Epithelial cell of proximal tubule (primary cell): ENCODE measurements at regions not wholly inside any gene's neighbourhood (a gene's known extent, or its start where the extent isn't known, plus 50 kb on each side); places are given as distances from the start of the nearest gene placed in this dataset.
"Not testable (repeated sequence)": the region's sequence is repeated elsewhere in the genome, so short reads cannot be mapped to it uniquely, and the experiment has no call there.

Experiments
- DNase-seq: peaks from one replicate; pipeline ENCODE4 v3.0.0-alpha.2; 2011; ENCODE audit warnings: low read depth
- H3K4me3 ChIP-seq: 2 replicates; pipeline ENCODE4 v1.5.1; 2011; ENCODE audit warnings: low read depth, mild to moderate bottlenecking, low read length
- TF ChIP-seq, protein P1 (sequence below): conservative IDR thresholded peaks from 2 replicates; pipeline ENCODE4 v1.5.1; 2012; ENCODE audit warnings: low read depth, mild to moderate bottlenecking, low read length

DNA sequence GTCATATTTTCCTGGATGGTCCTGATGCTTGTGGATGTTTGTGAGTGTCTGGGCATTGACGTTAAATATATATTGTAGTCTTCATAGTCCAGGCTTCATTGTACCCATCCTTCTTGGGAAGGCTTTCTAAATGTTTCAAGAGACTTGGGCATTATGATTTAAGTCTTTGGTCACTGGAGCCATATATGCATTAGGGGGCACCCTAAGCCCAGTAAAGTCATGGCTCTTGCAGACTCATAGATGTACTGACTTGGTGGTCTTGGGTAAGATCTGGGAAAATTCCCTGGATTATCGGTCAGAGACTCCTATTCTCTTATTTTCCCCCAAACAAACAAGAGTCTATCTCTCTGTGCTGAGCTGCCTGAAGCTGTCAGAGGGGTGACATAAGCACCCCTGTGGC, 271.1 kb downstream of the TRIM36 start:
- DNase-seq: no peak
- TF ChIP-seq, protein P1, sequence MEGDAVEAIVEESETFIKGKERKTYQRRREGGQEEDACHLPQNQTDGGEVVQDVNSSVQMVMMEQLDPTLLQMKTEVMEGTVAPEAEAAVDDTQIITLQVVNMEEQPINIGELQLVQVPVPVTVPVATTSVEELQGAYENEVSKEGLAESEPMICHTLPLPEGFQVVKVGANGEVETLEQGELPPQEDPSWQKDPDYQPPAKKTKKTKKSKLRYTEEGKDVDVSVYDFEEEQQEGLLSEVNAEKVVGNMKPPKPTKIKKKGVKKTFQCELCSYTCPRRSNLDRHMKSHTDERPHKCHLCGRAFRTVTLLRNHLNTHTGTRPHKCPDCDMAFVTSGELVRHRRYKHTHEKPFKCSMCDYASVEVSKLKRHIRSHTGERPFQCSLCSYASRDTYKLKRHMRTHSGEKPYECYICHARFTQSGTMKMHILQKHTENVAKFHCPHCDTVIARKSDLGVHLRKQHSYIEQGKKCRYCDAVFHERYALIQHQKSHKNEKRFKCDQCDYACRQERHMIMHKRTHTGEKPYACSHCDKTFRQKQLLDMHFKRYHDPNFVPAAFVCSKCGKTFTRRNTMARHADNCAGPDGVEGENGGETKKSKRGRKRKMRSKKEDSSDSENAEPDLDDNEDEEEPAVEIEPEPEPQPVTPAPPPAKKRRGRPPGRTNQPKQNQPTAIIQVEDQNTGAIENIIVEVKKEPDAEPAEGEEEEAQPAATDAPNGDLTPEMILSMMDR: no peak
- no peak overlapping the region for H3K4me3 ChIP-seq

GRCh38 chr5:114883675-114884074, 286.0 kb downstream of the TRIM36 start:
- H3K4me3 ChIP-seq: no peak overlapping the region
- DNase-seq: no peak
- TF ChIP-seq, protein P1: no peak

- DNase-seq: no peak
- TF ChIP-seq, protein P1: no peak
- H3K4me3 ChIP-seq: no peak overlapping the region
These were observed 310.3 kb downstream of the TRIM36 start for GRCh38 chr5:114859438-114859735.

DNA sequence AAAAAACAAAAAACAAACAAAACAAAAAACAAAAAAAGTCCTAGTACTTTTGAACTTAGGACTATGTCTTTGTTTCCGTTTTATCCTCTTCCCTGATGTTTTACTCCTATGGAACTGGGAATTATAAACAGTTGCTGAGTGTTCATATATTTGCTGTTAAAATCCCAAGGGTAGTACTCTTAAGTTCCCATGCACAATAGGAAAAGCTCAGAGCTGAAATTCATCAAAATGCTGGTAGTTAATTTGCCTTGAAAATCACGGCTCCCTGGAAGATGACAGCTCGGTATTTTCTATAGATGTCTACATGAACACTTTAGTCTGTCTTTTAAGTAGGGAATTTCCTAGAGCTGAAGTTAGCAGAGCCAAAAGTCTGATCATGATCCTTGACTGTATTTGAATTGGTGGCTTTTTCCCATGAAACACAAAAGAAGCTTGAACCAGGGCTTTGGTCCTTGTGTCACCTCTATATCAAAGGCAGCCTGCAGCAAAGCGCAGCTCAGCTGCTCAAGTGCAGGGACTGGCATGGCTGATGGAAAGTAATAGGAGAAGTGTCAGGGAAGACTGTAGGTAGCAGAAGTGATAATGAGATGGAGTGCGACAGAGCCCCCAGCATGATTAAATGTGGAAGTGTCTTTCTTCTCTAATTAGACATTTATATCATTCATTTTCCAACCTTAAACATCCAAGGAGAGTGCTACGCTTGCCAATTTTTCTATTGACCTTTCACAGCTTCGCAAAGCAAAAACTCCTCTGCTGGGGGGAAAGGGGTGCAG, 310.9 kb downstream of the TRIM36 start:
- TF ChIP-seq, protein P1: no peak
- no peak overlapping the region for H3K4me3 ChIP-seq
- no peak for DNase-seq

DNA sequence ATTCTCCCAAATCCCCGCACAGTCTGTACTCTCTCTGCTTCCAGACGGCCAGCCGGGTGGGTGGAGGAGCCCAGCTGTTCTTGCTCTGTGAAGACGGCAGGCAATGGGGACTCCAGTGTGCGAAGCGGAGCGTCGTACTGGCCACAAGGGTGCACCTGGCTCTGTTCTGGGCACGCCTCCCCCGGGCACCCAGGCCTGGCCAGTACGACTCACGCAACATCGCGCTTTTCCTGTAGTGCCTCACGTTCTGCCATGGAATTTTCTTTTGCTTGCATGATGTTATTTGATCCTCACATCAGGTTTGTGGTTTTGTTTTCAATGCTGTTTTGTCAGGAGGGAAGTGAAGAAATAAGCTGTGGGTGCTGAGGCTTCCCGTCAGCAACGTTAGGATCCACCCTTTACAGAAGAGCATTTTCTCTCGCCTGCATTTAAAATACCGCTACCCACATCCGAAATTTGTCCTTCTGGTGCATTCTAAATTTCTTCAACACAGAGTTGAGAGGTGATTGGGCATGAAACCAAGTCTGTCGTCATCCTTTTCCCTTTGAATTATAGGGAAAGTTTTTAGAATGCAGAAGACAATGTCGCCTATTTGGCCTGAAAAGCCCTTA, 311.7 kb downstream of the TRIM36 start:
- H3K4me3 ChIP-seq: no peak overlapping the region
- TF ChIP-seq, protein P1: no peak
- no peak for DNase-seq

DNA sequence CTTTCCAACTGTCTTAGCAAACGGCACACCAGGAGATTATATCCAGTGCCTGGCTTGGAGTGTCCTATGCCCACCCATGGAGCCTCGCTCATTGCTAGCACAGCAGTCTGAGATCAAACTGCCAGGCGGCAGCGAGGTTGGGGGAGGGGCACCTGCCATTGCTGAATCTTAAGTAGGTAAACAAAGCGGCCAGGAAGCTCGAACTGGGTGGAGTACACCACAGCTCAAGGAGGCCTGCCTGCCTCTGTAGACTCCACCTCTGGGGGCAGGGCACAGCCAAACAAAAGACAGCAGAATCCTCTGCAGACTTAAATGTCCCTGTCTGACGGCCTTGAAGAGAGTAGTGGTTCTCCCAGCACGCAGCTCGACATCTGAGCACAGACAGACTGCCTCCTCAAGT, 325.0 kb downstream of the TRIM36 start:
- not testable (repeated sequence) for H3K4me3 ChIP-seq, DNase-seq

- TF ChIP-seq, protein P1: no peak
- H3K4me3 ChIP-seq: no peak overlapping the region
- DNase-seq: no peak
These were observed 330.3 kb downstream of the TRIM36 start for GRCh38 chr5:114839360-114839759.
